ENCODE measurements at regions not wholly inside any gene's neighbourhood (a gene's known extent, or its start where the extent isn't known, plus 50 kb on each side); places are given as distances from the start of the nearest gene placed in this dataset.
"Not testable (repeated sequence)": the region's sequence is repeated elsewhere in the genome, so short reads cannot be mapped to it uniquely, and the experiment has no call there.

- H3K4me1 ChIP-seq (ENCODE audit: insufficient read depth, low read length, severe bottlenecking): peaks cover 19% of the 10 kb centered on the region
- H4K20me1 ChIP-seq (ENCODE audit: insufficient read depth, low read length): no peaks in the 10 kb centered on the region
- no peaks in the 10 kb centered on the region for H3K36me3 ChIP-seq (ENCODE audit: insufficient read depth, low read length)
- no peak overlapping the region for H3K4me3 ChIP-seq (ENCODE audit: low read depth, low read length, poor library complexity, severe bottlenecking)
- TF ChIP-seq EZH2 (IDR thresholded peaks at IDR 0.05; ENCODE audit: borderline replicate concordance, low read length): no peak
- TF ChIP-seq CTCF (IDR thresholded peaks at IDR 0.05; ENCODE audit: low read length): no peak
- H3K9me2 ChIP-seq (ENCODE audit: low read depth, low read length): no peaks in the 10 kb centered on the region
- H3K4me2 ChIP-seq (ENCODE audit: low read length): no peak overlapping the region
- H3K9ac ChIP-seq (ENCODE audit: low read length): no peak overlapping the region
- H2AFZ ChIP-seq (ENCODE audit: low read length): no peak overlapping the region
- H3K79me2 ChIP-seq (ENCODE audit: insufficient read depth, low read length): no peaks in the 10 kb centered on the region
- H3F3A ChIP-seq (ENCODE audit: insufficient read depth, low read length): no peaks in the 10 kb centered on the region
- no peaks in the 10 kb centered on the region for H3K27me3 ChIP-seq (ENCODE audit: insufficient read depth, low read length)
- H3K27ac ChIP-seq (ENCODE audit: low read depth, low read length, poor library complexity, severe bottlenecking): no peak overlapping the region
- no peaks in the 10 kb centered on the region for H3K9me3 ChIP-seq (ENCODE audit: low read length)
These were observed 125.8 kb upstream of the SLC44A1 start for GRCh38 chr9:105118636-105119035.

GRCh38 chr9:105119156-105119555, 125.3 kb upstream of the SLC44A1 start:
- Histone ChIP-seq H3K9me2 (ENCODE audit: low read depth, low read length) (no peaks in the 10 kb centered on the region), H3K79me2 (ENCODE audit: insufficient read depth, low read length) (no peaks in the 10 kb centered on the region), H4K20me1 (ENCODE audit: insufficient read depth, low read length) (no peaks in the 10 kb centered on the region), H3K4me1 (ENCODE audit: insufficient read depth, low read length, severe bottlenecking) (peaks cover 16% of the 10 kb centered on the region), H3F3A (ENCODE audit: insufficient read depth, low read length) (no peaks in the 10 kb centered on the region), H3K4me2 (ENCODE audit: low read length) (no peak overlapping the region), H3K9ac (ENCODE audit: low read length) (no peak overlapping the region), H3K4me3 (ENCODE audit: low read depth, low read length, poor library complexity, severe bottlenecking) (no peak overlapping the region), H3K36me3 (ENCODE audit: insufficient read depth, low read length) (no peaks in the 10 kb centered on the region), H3K27me3 (ENCODE audit: insufficient read depth, low read length) (no peaks in the 10 kb centered on the region), H3K27ac (ENCODE audit: low read depth, low read length, poor library complexity, severe bottlenecking) (no peak overlapping the region), H2AFZ (ENCODE audit: low read length) (no peak overlapping the region), H3K9me3 (ENCODE audit: low read length) (no peaks in the 10 kb centered on the region)
- TF ChIP-seq EZH2 (IDR thresholded peaks at IDR 0.05; ENCODE audit: borderline replicate concordance, low read length) (no peak), CTCF (IDR thresholded peaks at IDR 0.05; ENCODE audit: low read length) (no peak)

- H3K36me3 ChIP-seq (ENCODE audit: insufficient read depth, low read length): no peaks in the 10 kb centered on the region
- H3K9me3 ChIP-seq (ENCODE audit: low read length): no peaks in the 10 kb centered on the region
- no peaks in the 10 kb centered on the region for H3K79me2 ChIP-seq (ENCODE audit: insufficient read depth, low read length)
- H2AFZ ChIP-seq (ENCODE audit: low read length): no peak overlapping the region
- no peaks in the 10 kb centered on the region for H3F3A ChIP-seq (ENCODE audit: insufficient read depth, low read length)
- H4K20me1 ChIP-seq (ENCODE audit: insufficient read depth, low read length): no peaks in the 10 kb centered on the region
- H3K27me3 ChIP-seq (ENCODE audit: insufficient read depth, low read length): no peaks in the 10 kb centered on the region
- H3K4me3 ChIP-seq (ENCODE audit: low read depth, low read length, poor library complexity, severe bottlenecking): no peak overlapping the region
- H3K9ac ChIP-seq (ENCODE audit: low read length): no peak overlapping the region
- no peaks in the 10 kb centered on the region for H3K4me1 ChIP-seq (ENCODE audit: insufficient read depth, low read length, severe bottlenecking)
- H3K4me2 ChIP-seq (ENCODE audit: low read length): no peak overlapping the region
- no peak overlapping the region for H3K27ac ChIP-seq (ENCODE audit: low read depth, low read length, poor library complexity, severe bottlenecking)
- TF ChIP-seq CTCF (IDR thresholded peaks at IDR 0.05; ENCODE audit: low read length) (no peak), EZH2 (IDR thresholded peaks at IDR 0.05; ENCODE audit: borderline replicate concordance, low read length) (no peak)
- no peaks in the 10 kb centered on the region for H3K9me2 ChIP-seq (ENCODE audit: low read depth, low read length)
These were observed 122.5 kb upstream of the SLC44A1 start for GRCh38 chr9:105121861-105122430.

GRCh38 chr9:105124598-105124997, 119.9 kb upstream of the SLC44A1 start:
- not testable (repeated sequence) for H2AFZ ChIP-seq (ENCODE audit: low read length); H3K9me3 ChIP-seq (ENCODE audit: low read length); H3K9me2 ChIP-seq (ENCODE audit: low read depth, low read length); H3K4me1 ChIP-seq (ENCODE audit: insufficient read depth, low read length, severe bottlenecking); H3K4me3 ChIP-seq (ENCODE audit: low read depth, low read length, poor library complexity, severe bottlenecking); H3F3A ChIP-seq (ENCODE audit: insufficient read depth, low read length); H3K27ac ChIP-seq (ENCODE audit: low read depth, low read length, poor library complexity, severe bottlenecking); H3K9ac ChIP-seq (ENCODE audit: low read length); H3K4me2 ChIP-seq (ENCODE audit: low read length); H3K36me3 ChIP-seq (ENCODE audit: insufficient read depth, low read length); H4K20me1 ChIP-seq (ENCODE audit: insufficient read depth, low read length); H3K79me2 ChIP-seq (ENCODE audit: insufficient read depth, low read length); H3K27me3 ChIP-seq (ENCODE audit: insufficient read depth, low read length)
